ENCODE measurements at regions not wholly inside any gene's neighbourhood (a gene's known extent, or its start where the extent isn't known, plus 50 kb on each side); places are given as distances from the start of the nearest gene placed in this dataset.

DNA sequence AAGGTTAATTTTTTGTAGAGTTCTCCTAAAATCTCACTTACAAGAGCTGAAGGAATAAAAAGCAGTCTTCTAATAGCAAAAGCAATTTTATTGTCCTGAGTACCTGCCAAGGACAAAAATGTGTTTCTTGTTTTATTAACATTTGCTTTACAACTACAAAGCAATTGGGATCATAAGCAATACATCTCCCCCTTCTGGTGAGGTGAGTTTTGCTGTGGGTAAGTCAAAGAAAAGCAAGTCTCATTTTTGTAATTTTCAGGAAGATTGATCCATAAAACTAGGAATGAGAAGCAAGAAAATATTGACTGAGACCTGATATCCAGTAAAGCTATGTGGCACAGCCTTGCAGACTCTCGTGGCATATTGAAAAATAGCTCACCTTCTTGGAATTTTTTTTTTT, 2162.7 kb downstream of the NCAM2 start:
- no peak for DNase-seq (ENCODE audit: extremely low read depth, insufficient read length)
- Histone ChIP-seq H3K36me3 (ENCODE audit: control insufficient read depth, insufficient read depth, low read length) (no peaks in the 10 kb centered on the region), H3K27me3 (replicated peaks; ENCODE audit: control insufficient read depth, insufficient read depth, low read length) (no peaks in the 10 kb centered on the region), H3K4me3 (replicated peaks; ENCODE audit: low read depth, low read length) (no peak overlapping the region)
- TF ChIP-seq, protein P1, sequence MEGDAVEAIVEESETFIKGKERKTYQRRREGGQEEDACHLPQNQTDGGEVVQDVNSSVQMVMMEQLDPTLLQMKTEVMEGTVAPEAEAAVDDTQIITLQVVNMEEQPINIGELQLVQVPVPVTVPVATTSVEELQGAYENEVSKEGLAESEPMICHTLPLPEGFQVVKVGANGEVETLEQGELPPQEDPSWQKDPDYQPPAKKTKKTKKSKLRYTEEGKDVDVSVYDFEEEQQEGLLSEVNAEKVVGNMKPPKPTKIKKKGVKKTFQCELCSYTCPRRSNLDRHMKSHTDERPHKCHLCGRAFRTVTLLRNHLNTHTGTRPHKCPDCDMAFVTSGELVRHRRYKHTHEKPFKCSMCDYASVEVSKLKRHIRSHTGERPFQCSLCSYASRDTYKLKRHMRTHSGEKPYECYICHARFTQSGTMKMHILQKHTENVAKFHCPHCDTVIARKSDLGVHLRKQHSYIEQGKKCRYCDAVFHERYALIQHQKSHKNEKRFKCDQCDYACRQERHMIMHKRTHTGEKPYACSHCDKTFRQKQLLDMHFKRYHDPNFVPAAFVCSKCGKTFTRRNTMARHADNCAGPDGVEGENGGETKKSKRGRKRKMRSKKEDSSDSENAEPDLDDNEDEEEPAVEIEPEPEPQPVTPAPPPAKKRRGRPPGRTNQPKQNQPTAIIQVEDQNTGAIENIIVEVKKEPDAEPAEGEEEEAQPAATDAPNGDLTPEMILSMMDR (IDR thresholded peaks at IDR 0.05; ENCODE audit: insufficient read depth, low read length, poor library complexity, severe bottlenecking): no peak

DNA sequence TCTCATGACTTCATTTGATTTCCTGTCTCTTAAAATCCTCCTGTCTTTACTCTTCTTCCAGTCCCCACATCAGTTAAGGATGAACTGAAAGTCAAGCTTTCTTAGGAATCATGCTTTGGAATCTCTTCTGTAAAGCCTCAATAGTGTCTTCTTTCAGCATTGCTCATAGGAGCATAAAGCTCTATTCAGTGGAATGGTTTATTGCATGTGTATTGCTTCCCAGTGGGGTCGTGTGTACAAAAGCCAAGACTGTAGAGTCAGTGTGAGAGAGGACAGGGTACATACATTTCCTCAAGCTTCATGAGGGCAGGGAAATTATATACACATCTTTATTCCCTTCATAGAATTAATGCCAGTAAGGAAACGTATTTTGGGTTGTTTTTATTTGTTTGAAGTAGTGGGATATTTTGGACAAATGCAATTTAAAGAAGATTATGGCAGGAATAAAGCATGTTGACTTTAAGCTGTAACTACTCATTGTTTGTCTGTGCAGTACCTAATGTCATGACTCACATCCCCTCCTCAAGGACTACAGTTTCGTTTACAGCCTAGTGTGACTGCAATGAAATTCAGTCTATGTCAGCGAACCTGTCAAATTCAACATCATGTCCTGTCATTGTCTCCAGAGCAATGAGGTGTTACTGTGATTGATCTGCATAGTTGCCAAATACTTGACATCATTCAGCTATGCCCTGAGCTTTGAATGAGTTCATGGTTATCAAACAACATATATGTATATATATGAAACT, 2164.2 kb downstream of the NCAM2 start:
- TF ChIP-seq, protein P1 (IDR thresholded peaks at IDR 0.05; ENCODE audit: insufficient read depth, low read length, poor library complexity, severe bottlenecking): no peak
- Histone ChIP-seq H3K36me3 (ENCODE audit: control insufficient read depth, insufficient read depth, low read length) (no peaks in the 10 kb centered on the region), H3K4me3 (replicated peaks; ENCODE audit: low read depth, low read length) (no peak overlapping the region), H3K27me3 (replicated peaks; ENCODE audit: control insufficient read depth, insufficient read depth, low read length) (no peaks in the 10 kb centered on the region)
- no peak for DNase-seq (ENCODE audit: extremely low read depth, insufficient read length)
